ENCODE measurements at regions not wholly inside any gene's neighbourhood (a gene's known extent, or its start where the extent isn't known, plus 50 kb on each side); places are given as distances from the start of the nearest gene placed in this dataset.

DNA sequence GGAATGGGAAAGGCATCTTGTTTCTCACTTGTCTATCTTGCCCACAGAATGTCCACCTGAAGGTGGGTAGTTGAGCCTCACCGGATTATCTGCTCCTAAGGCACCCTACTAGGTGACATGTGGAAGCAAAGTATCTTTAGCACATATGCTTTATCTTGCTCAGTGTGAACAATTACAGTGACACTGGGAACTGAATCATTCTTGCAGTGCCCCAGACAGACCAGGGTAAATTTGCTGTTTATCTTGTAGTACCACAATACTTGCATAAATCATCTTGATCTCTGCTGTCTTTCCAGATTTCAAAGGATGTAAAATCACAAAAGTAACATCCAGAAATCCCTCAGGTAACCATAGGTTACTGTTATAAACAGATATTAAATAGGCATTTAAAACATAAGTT is 930.0 kb upstream of the INTU start:
- Histone ChIP-seq H3K9me2 (ENCODE audit: insufficient read depth) (0 out of 2 replicates have a peak, but pooled peaks cover 5% of the 10 kb centered on the region), H2AFZ (no peak overlapping the region), H3K4me1 (ENCODE audit: insufficient read depth) (peaks cover 18% of the 10 kb centered on the region), H3K4me3 (no peak overlapping the region), H3K27ac (no peak overlapping the region), H3K9ac (no peak overlapping the region), H4K20me1 (ENCODE audit: insufficient read depth) (no peaks in the 10 kb centered on the region), H3K27me3 (replicated peaks; ENCODE audit: insufficient read depth) (no peaks in the 10 kb centered on the region), H3K36me3 (ENCODE audit: low read depth) (no peaks in the 10 kb centered on the region), H3K79me2 (ENCODE audit: insufficient read depth) (no peaks in the 10 kb centered on the region), H3F3A (ENCODE audit: insufficient read depth) (peaks cover 8% of the 10 kb centered on the region), H3K4me2 (ENCODE audit: unreplicated experiment) (no peak overlapping the region), H3K9me3 (ENCODE audit: low read depth) (no peaks in the 10 kb centered on the region)
- no peak for DNase-seq
- in situ Hi-C loops (cut with MboI) = no loop called here
- TF ChIP-seq EZH2 (IDR thresholded peaks at IDR 0.05; ENCODE audit: insufficient read depth, poor library complexity, severe bottlenecking) (no peak), EZH2phosphoT487 (IDR thresholded peaks at IDR 0.05; ENCODE audit: insufficient read depth, low read depth) (no peak)
- 92 to 100% methylated on average over 1 of the region's 1 CpG for WGBS, 2 experiments (ENCODE audit: low coverage in 1 of 2, low lambda C conversion rate in 2 of 2, missing lambda C conversion rate in 2 of 2)

DNA sequence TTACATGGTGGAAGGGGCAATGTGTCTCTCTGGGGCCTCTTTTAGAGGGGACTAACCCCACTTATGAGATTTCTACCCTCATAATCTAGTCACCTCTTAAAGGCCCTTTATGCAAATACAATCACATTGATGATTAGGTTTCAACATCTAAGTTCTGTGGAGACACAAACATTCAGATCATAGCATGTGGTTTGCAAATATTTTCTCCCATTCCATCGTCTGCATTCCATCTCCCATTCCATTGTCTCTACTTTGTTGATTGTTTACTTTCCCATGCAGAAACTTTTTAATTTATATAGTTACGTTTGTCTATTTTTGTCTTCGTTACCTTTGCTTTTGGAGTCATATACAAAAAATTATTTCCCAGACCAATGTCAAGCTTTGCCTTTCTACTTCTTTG is 927.5 kb upstream of the INTU start:
- no peak for DNase-seq
- Histone ChIP-seq H3K79me2 (ENCODE audit: insufficient read depth) (no peaks in the 10 kb centered on the region), H3K9me3 (ENCODE audit: low read depth) (no peaks in the 10 kb centered on the region), H3K27ac (no peak overlapping the region), H3K27me3 (replicated peaks; ENCODE audit: insufficient read depth) (no peaks in the 10 kb centered on the region), H3K9me2 (ENCODE audit: insufficient read depth) (no peaks in the 10 kb centered on the region), H3K9ac (no peak overlapping the region), H3K4me2 (ENCODE audit: unreplicated experiment) (no peak overlapping the region), H3K4me1 (ENCODE audit: insufficient read depth) (peaks cover 12% of the 10 kb centered on the region; the same call in 1 of the 2 replicates), H4K20me1 (ENCODE audit: insufficient read depth) (no peaks in the 10 kb centered on the region), H3K36me3 (ENCODE audit: low read depth) (no peaks in the 10 kb centered on the region), H3K4me3 (no peak overlapping the region), H2AFZ (no peak overlapping the region), H3F3A (ENCODE audit: insufficient read depth) (0 out of 2 replicates have a peak, but pooled peaks cover 3% of the 10 kb centered on the region)
- WGBS, 2 experiments (ENCODE audit: low coverage in 1 of 2, low lambda C conversion rate in 2 of 2, missing lambda C conversion rate in 2 of 2) = 60 to 74% methylated on average over 3 of the region's 3 CpGs
- TF ChIP-seq EZH2 (IDR thresholded peaks at IDR 0.05; ENCODE audit: insufficient read depth, poor library complexity, severe bottlenecking) (no peak), EZH2phosphoT487 (IDR thresholded peaks at IDR 0.05; ENCODE audit: insufficient read depth, low read depth) (no peak)
- in situ Hi-C loops (cut with MboI) = no loop called here

DNA sequence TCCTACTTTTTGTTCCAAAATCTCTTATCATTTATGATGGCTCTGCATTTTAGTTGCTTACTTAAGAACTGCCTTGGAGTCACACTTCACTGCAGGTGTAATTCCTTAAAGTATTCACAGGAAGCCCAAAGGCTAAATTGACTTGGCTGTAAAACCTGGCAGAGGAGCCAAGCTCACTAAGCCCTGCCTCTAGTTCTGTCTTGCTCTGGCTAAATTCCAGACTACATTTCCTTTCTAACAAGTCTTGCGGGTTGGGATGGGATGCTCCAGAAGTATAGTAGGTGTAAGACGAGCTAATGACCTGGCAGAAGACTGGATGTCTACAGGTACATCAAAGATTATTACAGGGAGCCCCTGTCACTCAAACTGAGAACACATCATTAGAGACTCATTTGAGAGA is 924.0 kb upstream of the INTU start:
- TF ChIP-seq EZH2 (IDR thresholded peaks at IDR 0.05; ENCODE audit: insufficient read depth, poor library complexity, severe bottlenecking) (no peak), EZH2phosphoT487 (IDR thresholded peaks at IDR 0.05; ENCODE audit: insufficient read depth, low read depth) (no peak)
- Histone ChIP-seq H3K4me2 (ENCODE audit: unreplicated experiment) (no peak overlapping the region), H3K79me2 (ENCODE audit: insufficient read depth) (no peaks in the 10 kb centered on the region), H3K9ac (no peak overlapping the region), H3K9me2 (ENCODE audit: insufficient read depth) (no peaks in the 10 kb centered on the region), H3K36me3 (ENCODE audit: low read depth) (no peaks in the 10 kb centered on the region), H3K27me3 (replicated peaks; ENCODE audit: insufficient read depth) (no peaks in the 10 kb centered on the region), H3K9me3 (ENCODE audit: low read depth) (no peaks in the 10 kb centered on the region), H3K4me3 (no peak overlapping the region), H2AFZ (no peak overlapping the region), H3K4me1 (ENCODE audit: insufficient read depth) (no peaks in the 10 kb centered on the region), H4K20me1 (ENCODE audit: insufficient read depth) (no peaks in the 10 kb centered on the region), H3K27ac (no peak overlapping the region), H3F3A (ENCODE audit: insufficient read depth) (no peaks in the 10 kb centered on the region)
- no peak for DNase-seq
- in situ Hi-C loops (cut with MboI) = no loop called here
- WGBS, 2 experiments (ENCODE audit: low coverage in 1 of 2, low lambda C conversion rate in 2 of 2, missing lambda C conversion rate in 2 of 2) = 87 to 90% methylated on average over 2 of the region's 2 CpGs

DNA sequence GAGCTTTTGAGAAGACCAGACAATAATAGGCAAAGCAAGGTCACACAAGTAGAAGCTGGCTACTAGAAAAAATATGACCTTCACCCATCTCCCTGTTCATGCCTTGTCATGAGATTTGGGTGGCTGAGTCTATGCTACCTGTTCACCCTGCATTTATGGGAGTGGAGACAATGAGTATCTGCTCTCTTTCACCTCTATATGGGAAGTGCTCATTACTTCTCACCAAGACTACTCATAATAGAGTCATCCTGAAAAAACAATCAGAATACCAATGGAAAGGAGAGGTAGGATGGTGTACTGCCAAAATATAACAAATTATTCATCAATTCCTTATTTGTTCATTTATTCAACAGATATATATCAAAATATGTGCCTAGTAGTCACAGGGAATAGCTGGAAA is 921.8 kb upstream of the INTU start:
- no peak for TF ChIP-seq EZH2phosphoT487 (IDR thresholded peaks at IDR 0.05; ENCODE audit: insufficient read depth, low read depth)
- TF ChIP-seq EZH2 (IDR thresholded peaks at IDR 0.05; ENCODE audit: insufficient read depth, poor library complexity, severe bottlenecking) = no peak
- Histone ChIP-seq H4K20me1 (ENCODE audit: insufficient read depth) (no peaks in the 10 kb centered on the region), H3K27me3 (replicated peaks; ENCODE audit: insufficient read depth) (no peaks in the 10 kb centered on the region), H3K79me2 (ENCODE audit: insufficient read depth) (no peaks in the 10 kb centered on the region), H3K4me2 (ENCODE audit: unreplicated experiment) (no peak overlapping the region), H3K9me3 (ENCODE audit: low read depth) (no peaks in the 10 kb centered on the region), H3K4me3 (no peak overlapping the region), H3K27ac (no peak overlapping the region), H2AFZ (peak overlapping the region; percentile 10; the same call in 1 of the 2 replicates), H3K36me3 (ENCODE audit: low read depth) (no peaks in the 10 kb centered on the region), H3K4me1 (ENCODE audit: insufficient read depth) (no peaks in the 10 kb centered on the region), H3K9ac (no peak overlapping the region), H3K9me2 (ENCODE audit: insufficient read depth) (no peaks in the 10 kb centered on the region), H3F3A (ENCODE audit: insufficient read depth) (no peaks in the 10 kb centered on the region)
- DNase-seq = no peak
- in situ Hi-C loops (cut with MboI) = no loop called here

DNA sequence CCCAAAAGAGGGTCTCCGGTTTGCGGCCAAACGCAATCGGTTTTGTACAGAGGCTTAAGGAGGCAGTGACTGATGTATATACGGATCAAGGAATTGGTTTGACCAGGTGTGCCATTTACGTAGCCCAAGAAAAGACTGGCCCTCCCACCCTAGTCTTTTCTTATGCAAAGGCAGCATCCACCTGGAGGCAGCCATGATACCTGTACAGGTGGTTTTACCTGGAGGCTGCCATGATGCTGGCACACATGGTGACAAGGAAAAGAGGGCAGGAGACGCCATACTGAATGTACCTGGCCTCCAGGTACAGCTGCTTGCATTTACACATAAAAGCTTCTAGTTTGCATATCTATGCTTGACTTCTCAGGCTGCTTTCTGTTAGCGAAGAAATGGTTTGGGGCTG is 917.7 kb upstream of the INTU start:
- Histone ChIP-seq H3K9me3 (ENCODE audit: low read depth) (no peaks in the 10 kb centered on the region), H3K27ac (no peak overlapping the region), H3K4me3 (no peak overlapping the region), H3K79me2 (ENCODE audit: insufficient read depth) (no peaks in the 10 kb centered on the region), H2AFZ (no peak overlapping the region), H3F3A (ENCODE audit: insufficient read depth) (no peaks in the 10 kb centered on the region), H3K4me1 (ENCODE audit: insufficient read depth) (no peaks in the 10 kb centered on the region), H3K9me2 (ENCODE audit: insufficient read depth) (no peaks in the 10 kb centered on the region), H3K9ac (no peak overlapping the region), H3K4me2 (ENCODE audit: unreplicated experiment) (no peak overlapping the region), H3K27me3 (replicated peaks; ENCODE audit: insufficient read depth) (no peaks in the 10 kb centered on the region), H4K20me1 (ENCODE audit: insufficient read depth) (no peaks in the 10 kb centered on the region), H3K36me3 (ENCODE audit: low read depth) (no peaks in the 10 kb centered on the region)
- TF ChIP-seq EZH2 (IDR thresholded peaks at IDR 0.05; ENCODE audit: insufficient read depth, poor library complexity, severe bottlenecking) = no peak
- no peak for TF ChIP-seq EZH2phosphoT487 (IDR thresholded peaks at IDR 0.05; ENCODE audit: insufficient read depth, low read depth)
- no peak for DNase-seq
- WGBS, 2 experiments (ENCODE audit: low coverage in 1 of 2, low lambda C conversion rate in 2 of 2, missing lambda C conversion rate in 2 of 2) = 90% methylated on average over 8 of the region's 8 CpGs
- in situ Hi-C loops (cut with MboI) = no loop called here

Data from GM23248 (cell line).